Amniotic stem cell (primary cell): ENCODE measurements at regions not wholly inside any gene's neighbourhood (a gene's known extent, or its start where the extent isn't known, plus 50 kb on each side); places are given as distances from the start of the nearest gene placed in this dataset.
"Not testable (repeated sequence)": the region's sequence is repeated elsewhere in the genome, so short reads cannot be mapped to it uniquely, and the experiment has no call there.

Source experiments
- DNase-seq: peaks from one replicate; lab custom pipeline; 2025; lab: John Stamatoyannopoulos, UW

DNA sequence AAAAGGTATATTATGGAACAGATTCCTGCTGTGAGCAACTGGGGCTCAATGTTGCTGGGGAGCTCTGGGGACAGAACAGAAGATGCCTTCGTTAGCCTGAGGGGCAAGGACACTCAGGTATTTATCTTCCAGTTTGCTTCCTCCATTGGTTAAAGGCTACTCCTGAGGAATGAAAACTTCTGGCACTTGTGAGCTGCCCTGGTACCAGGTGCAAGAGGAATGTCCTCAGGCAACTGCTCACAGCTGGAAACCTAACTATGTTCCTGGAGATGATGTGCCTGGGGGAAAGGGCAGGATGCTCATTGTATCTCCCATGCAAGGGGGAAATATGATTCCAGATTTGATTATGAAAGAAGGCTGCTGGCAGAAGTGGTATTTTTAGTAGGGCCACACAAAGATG, 54.0 kb upstream of the BBX start:
- DNase-seq: no peak

DNA sequence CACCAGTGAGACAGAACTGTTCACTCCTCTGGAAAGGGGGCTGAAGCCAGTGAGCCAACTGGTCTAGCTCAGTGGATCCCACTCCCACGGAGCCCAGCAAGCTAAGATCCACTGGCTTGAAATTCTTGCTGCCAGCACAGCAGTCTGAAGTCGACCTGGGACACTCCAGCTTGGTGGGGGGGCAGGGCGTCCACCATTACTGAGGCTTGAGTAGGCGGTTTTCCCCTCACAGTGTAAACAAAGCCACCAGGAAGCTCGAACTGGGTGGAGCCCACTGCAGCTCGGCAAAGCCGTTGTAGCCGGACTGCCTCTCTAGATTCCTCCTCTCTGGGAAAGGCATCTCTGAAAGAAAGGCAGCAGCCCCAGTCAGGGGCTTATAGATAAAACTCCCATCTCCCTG, 52.3 kb upstream of the BBX start:
- not testable (repeated sequence) for DNase-seq
